Ishikawa (cell line): ENCODE measurements at regions not wholly inside any gene's neighbourhood (a gene's known extent, or its start where the extent isn't known, plus 50 kb on each side); places are given as distances from the start of the nearest gene placed in this dataset.

Experiments
- CEBPB ChIP-seq: IDR thresholded peaks from 2 replicates; pipeline ENCODE4 v1.6.1; 2012
- CREB1 ChIP-seq: IDR thresholded peaks from 2 replicates; pipeline ENCODE4 v1.6.1; 2012; ENCODE audit warnings: low read depth
- EGR1 ChIP-seq: IDR thresholded peaks from 2 replicates; pipeline ENCODE4 v1.6.1; 2012
- EP300 ChIP-seq: IDR thresholded peaks from 2 replicates; pipeline ENCODE4 v1.6.1; 2012; ENCODE audit warnings: borderline replicate concordance
- FOXM1 ChIP-seq: IDR thresholded peaks from 2 replicates; pipeline ENCODE4 v1.6.1; 2012; ENCODE audit warnings: low read depth, borderline replicate concordance
- MAX ChIP-seq: IDR thresholded peaks from 2 replicates; pipeline ENCODE4 v1.6.1; 2012
- RAD21 ChIP-seq: IDR thresholded peaks from 2 replicates; pipeline ENCODE4 v1.6.1; 2012; ENCODE audit warnings: low read depth
- REST ChIP-seq: IDR thresholded peaks from 2 replicates; pipeline ENCODE4 v1.6.1; 2012; ENCODE audit warnings: low read depth, mild to moderate bottlenecking
- TCF12 ChIP-seq: IDR thresholded peaks from 2 replicates; pipeline ENCODE4 v1.6.1; 2012; ENCODE audit warnings: low read depth
- TEAD4 ChIP-seq: IDR thresholded peaks from 2 replicates; pipeline ENCODE4 v1.6.1; 2012
- YY1 ChIP-seq: IDR thresholded peaks from 2 replicates; pipeline ENCODE4 v1.6.1; 2012; ENCODE audit warnings: low read depth
- ZBTB7A ChIP-seq: IDR thresholded peaks from 2 replicates; pipeline ENCODE4 v1.6.1; 2012; ENCODE audit warnings: low read depth
- TF ChIP-seq, protein P1 (sequence below): IDR thresholded peaks from 2 replicates; pipeline ENCODE4 v1.6.1; 2012

DNA sequence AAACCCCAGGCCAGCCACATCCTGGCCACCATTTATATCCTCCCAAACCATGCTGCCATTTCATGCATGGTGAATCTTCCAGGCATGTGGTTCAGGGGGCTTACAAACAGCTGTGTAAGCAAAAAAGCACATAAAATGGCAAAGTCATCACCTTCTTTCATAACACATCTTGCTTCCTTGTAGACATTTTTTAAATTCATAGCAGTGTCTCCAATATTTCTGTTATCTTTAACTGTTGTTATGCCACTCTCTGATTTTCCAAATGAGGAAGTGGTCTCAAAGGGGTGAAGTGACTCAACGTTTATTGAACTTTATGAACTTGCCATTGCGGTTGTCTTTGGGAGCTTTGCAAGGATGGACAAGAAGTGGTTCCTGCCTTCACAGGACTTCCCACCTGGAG is 264.4 kb downstream of the MEX3B start:
- TF ChIP-seq FOXM1 (no peak), CEBPB (no peak), YY1 (no peak), REST (no peak), TEAD4 (no peak), MAX (no peak), EGR1 (no peak), EP300 (no peak), ZBTB7A (no peak), RAD21 (no peak), TCF12 (no peak), CREB1 (no peak)
- TF ChIP-seq, protein P1, sequence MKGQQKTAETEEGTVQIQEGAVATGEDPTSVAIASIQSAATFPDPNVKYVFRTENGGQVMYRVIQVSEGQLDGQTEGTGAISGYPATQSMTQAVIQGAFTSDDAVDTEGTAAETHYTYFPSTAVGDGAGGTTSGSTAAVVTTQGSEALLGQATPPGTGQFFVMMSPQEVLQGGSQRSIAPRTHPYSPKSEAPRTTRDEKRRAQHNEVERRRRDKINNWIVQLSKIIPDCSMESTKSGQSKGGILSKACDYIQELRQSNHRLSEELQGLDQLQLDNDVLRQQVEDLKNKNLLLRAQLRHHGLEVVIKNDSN, result no peak
